ENCODE measurements at regions not wholly inside any gene's neighbourhood (a gene's known extent, or its start where the extent isn't known, plus 50 kb on each side); places are given as distances from the start of the nearest gene placed in this dataset.
"Not testable (repeated sequence)": the region's sequence is repeated elsewhere in the genome, so short reads cannot be mapped to it uniquely, and the experiment has no call there.

- DNase-seq (ENCODE audit: low read depth), result no peak
Measured at GRCh38 chr13:89361909-89362308, 1690.7 kb downstream of the SLITRK5 start.

- no peak for DNase-seq (ENCODE audit: low read depth)
Measured at GRCh38 chr13:89363144-89363543, 1692.0 kb downstream of the SLITRK5 start.

GRCh38 chr13:89372193-89372592, 1701.0 kb downstream of the SLITRK5 start:
- DNase-seq (ENCODE audit: low read depth), result no peak

DNA sequence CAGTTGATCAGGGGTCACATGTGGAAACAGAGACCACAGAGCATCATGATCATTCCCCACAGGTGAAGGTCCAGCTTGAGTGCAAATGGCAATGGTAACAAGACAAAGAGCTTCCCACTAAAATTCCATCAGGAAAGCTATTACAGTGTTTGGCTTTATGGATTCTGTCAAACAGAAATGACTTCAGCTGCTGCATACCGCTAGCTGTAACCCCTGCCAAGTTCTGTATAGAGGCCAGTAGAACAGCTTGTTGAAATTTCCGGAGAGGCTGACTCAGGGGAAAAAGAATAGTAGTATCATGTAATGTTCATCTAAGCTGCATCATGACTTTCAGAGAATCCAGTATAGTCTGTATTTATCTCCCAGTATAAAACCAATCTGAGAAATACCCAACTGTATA, 1704.7 kb downstream of the SLITRK5 start:
- no peak for DNase-seq (ENCODE audit: low read depth)

- DNase-seq (ENCODE audit: low read depth), result no peak
Measured at GRCh38 chr13:89380101-89380500, 1708.9 kb downstream of the SLITRK5 start.

DNA sequence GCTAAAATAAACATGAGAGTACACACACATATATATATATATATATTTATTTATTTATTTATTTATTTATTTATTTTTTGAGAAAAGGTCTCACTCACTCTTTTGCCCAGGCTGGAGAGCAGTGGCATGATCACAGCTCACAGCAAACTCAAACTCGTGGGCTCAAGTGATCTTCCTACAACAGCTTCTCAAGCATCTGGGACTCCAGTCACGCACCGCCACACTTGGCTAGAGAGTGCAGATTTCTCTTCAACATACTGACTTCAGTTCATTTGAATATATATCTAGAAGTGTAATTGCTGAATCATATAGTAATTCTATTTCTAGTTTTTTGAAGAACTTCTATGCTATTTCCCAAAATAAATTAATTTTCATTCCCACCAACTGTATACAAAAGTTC, 1711.8 kb downstream of the SLITRK5 start:
- no peak for DNase-seq (ENCODE audit: low read depth)

DNA sequence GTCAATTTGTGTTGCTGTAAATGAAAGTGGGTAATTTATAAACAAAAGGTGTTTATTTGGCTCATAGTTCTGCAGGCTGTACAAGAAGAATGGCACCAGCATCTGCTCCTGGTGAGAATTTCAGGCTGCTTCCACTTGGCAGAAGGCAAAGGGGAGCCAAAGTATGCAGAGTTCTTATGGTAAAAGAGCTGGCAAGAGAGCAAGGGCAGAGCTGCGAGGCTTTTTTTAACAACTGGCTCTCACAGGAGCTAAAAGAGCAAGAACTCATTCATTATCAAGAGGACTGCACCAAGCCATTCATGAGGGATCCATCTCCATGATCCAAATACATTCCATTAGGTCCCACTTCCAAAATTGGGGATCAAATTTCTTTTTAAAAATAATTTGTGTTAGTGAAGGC, 1712.7 kb downstream of the SLITRK5 start:
- DNase-seq (ENCODE audit: low read depth), result no peak

DNA sequence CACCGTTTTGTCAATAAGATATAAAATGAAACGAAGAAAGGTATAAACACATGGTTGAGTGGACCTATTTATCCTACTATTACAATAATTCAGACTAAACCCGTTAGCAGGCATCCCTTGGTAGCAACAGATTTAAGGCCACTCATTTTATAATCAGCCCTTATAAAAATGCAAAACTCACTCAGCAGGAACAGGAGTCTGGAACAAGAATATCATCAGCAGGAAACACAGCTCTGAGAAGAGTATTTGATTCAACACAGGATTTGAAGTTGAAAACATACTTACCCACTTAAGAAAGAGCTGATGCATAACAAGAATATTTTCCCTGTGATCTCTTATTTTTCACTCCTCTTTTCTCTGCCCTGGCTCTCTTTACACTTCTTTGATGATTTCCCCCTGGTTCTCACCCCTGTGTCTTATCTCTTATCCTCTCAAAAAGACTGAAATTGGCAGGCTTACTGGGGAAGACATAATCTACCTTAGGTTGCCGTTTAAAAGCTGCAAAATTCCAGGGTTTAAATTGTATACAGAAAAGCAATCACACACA, 1722.7 kb downstream of the SLITRK5 start:
- DNase-seq (ENCODE audit: low read depth), result no peak

GRCh38 chr13:89401264-89401675, 1730.1 kb downstream of the SLITRK5 start:
- DNase-seq (ENCODE audit: low read depth), result no peak

DNA sequence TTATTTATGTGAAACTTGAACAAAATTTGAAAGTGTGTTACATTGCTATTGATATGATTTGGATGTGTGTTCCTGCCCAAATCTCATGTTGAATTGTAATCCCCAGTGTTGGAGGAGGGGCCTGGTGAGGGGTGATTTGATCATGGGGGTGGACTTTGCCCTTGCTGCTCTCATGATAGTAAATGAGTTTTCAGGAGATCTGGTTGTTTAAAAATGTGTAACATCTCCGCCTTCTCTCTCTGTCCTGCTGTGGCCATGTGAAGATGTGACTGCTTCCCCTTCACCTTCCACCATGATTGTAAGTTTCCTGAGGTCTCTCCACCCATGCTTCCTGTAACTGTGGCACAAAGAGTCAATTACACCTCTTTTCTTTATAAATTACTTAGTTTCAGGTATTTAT, 1731.0 kb downstream of the SLITRK5 start:
- no peak for DNase-seq (ENCODE audit: low read depth)

DNA sequence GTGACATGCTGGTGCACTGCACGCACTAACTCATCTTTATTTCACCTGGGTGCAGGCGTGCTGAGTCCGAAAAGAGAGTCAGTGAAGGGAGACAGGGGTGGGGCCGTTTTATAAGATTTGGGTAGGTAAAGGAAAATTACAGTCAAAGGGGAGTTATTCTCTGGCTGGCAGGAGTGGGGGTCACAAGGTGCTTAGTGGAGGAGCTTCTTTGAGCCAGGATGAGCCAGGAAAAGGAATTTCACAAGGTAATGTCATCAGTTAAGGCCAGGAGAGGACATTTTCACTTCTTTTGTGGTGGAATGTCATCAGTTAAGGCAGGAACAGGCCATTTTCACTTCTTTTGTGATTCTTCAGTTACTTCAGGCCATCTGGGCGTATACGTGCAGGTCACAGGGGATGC, 1734.9 kb downstream of the SLITRK5 start:
- DNase-seq (ENCODE audit: low read depth), result not testable (repeated sequence)

DNA sequence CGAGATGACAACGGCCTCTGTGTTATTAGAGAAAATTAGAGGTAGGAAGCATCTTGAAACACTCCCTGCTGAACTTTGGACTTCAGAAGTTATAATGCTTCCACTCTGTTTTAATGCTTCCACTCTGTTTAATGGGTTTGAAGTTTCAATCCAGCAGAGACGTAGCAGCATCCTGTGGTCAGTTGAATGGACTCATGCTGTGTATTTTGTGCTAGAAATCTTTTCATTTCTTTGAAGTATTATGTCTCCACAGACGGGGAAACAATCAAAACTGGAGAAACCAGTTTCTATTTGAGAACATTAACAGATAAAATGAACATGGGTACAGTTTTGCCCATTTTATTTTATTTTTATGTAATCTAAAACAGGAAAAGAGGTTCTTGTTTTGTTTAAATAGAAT, 1736.2 kb downstream of the SLITRK5 start:
- no peak for DNase-seq (ENCODE audit: low read depth)

DNA sequence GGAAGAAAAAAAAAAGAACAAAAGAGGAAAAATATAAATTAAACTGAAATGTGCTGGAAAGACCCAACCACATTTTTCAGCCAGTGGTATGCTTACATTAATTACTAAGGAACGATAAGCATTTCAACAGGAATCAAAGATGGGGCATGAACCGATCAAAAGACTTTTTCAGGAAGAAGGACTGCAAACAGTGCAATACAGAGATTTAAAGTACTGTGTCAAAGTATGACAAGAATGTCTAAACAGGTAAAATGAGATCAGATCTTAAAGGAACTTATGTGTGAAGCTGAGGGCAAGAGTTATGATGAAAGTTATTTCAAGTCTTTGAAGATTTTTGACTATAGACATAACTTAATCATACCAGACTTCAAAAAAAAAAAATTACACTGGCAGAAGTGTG, 1761.8 kb downstream of the SLITRK5 start:
- DNase-seq (ENCODE audit: low read depth), result no peak

DNA sequence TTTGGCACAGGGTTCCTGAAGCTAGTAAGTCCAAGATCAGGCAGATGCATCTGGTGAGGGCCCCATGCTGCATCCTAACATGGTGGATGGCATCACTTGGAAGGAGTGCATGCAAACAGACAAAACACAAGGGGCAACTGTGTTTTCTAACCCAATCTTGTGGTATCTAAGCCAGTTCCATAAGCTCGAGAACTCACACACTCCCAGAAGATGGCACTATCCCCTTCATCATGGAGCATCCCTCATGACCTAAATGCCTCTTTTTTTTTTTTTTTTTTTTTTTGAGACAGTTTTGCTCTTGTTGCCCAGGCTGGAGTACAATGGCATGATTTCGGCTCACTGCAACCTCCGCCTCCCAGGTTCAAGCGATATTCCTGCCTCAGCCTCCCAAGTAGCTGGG, 1763.5 kb downstream of the SLITRK5 start:
- not testable (repeated sequence) for DNase-seq (ENCODE audit: low read depth)

- DNase-seq (ENCODE audit: low read depth), result no peak
Measured at GRCh38 chr13:89454681-89455080, 1783.5 kb downstream of the SLITRK5 start.

DNA sequence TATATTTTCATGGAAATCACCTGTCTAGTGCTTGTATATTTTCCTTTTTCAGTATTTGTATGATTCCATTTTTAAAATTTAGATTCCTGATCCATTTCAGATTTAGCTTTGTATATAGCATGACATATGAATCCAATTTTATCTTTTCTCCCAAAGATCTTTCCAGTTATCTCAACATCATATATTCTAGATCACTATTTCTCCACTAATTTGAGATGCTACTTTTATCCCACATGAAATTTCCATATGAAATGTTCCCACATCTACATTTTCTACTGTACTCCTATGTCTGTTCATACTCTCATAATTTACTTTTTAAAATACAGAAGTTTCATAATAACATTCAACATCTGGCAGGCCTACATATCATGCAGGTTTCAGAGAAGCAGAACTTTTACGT, 1784.1 kb downstream of the SLITRK5 start:
- no peak for DNase-seq (ENCODE audit: low read depth)

DNA sequence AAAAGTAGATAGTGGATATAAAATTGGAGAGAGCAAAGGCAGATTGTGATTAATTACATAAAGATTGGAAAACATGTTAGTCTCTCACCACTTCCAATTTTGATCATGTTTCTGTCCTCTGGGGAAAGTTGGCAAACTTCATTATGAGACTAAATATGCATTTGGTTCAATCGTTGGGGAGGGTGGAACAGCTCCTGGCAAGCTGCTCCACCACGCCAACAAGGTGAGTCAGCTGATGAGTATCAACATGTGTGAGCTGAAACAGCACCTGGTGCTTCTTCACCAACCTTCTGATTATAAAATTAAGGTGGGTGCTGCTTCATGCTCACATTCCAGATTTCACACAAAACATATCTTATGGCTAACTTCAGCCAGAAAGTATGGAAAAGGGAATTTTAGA, 1784.6 kb downstream of the SLITRK5 start:
- DNase-seq (ENCODE audit: low read depth), result no peak

GRCh38 chr13:89457977-89458376, 1786.8 kb downstream of the SLITRK5 start:
- DNase-seq (ENCODE audit: low read depth), result no peak

GRCh38 chr13:89458456-89458855, 1787.3 kb downstream of the SLITRK5 start:
- DNase-seq (ENCODE audit: low read depth), result no peak

DNA sequence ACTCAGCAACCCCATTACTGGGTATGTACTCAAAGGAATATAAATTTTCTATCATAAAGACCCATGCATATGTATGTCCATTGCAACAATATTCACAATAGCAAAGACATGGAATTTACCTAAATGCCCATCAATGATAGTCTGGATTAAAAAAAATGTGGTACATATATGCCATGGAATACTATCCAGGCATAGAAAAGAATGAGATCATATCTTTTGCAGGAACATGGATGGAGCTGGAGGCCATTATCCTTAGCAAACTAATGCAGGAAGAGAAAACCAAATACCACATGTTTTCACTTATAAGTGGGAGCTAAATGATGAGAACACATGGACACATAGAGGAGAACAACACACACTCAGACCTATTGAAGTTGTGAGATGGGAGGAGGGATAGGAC, 1789.7 kb downstream of the SLITRK5 start:
- DNase-seq (ENCODE audit: low read depth), result not testable (repeated sequence)

GRCh38 chr13:89465366-89465765, 1794.2 kb downstream of the SLITRK5 start:
- no peak for DNase-seq (ENCODE audit: low read depth)

GRCh38 chr13:89468081-89468480, 1796.9 kb downstream of the SLITRK5 start:
- DNase-seq (ENCODE audit: low read depth), result no peak

DNA sequence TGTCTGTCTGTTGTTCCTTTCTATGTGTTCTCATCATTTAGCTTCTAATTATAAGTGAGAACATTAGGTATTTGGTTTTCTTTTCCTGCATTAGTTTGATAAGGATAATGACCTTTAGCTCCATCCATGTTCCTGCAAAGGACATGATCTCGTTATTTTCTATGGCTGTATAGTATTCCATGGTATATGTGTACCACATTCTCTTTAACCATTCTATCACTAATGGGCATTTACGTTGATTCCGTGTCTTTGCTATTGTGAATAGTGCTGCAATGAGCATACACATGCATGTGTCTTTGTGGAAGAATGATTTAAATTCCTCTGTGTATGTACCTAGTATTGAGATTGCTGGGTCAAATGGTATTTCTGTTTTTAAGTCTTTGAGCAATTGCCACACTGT, 1799.7 kb downstream of the SLITRK5 start:
- DNase-seq (ENCODE audit: low read depth), result no peak

DNA sequence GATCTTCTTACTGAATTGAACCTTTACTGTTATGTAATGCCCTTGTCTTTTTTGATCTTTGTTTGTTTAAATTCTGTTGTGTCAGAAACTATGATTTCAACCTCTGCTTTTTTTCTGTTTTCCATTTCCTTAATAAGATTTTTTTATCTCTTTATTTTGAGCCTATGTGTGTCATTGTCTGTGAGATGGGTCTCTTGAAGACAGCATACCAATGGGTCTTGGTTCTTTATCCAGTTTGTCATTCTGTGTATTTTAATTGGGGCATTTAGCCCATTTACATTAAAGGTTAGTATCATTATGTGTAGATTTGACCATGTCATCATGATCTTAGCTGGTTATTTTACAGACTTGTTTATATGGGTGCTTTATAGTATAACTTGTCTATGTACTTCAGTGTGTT, 1803.3 kb downstream of the SLITRK5 start:
- no peak for DNase-seq (ENCODE audit: low read depth)

DNA sequence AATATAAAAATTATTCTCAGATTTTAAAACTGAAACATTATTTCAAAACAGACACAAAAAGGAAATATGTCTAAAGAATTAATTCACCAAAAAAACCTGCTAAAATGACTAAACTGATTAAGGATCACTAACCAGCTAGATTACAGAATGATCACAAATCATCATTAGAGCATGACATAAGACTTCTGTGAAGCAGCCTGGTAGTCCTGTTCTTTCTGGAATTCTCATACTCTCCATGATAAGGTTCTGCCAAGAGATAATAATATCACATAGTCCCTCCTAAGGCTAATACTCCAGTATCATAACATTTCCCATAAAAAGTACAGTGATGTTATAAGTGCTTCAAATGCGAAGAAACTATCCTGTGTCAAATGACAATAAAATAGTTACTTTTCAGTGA, 1814.9 kb downstream of the SLITRK5 start:
- no peak for DNase-seq (ENCODE audit: low read depth)

All from GM04503 (cell line).